Endodermal cell (in vitro differentiated cells): ENCODE measurements at regions not wholly inside any gene's neighbourhood (a gene's known extent, or its start where the extent isn't known, plus 50 kb on each side); places are given as distances from the start of the nearest gene placed in this dataset.

Source experiments
- DNase-seq: peaks from one replicate; pipeline ENCODE4 v3.0.0-alpha.2; 2017
- H3K27ac ChIP-seq: 2 replicates; pipeline ENCODE4 v1.5.1; 2013; ENCODE audit warnings: mild to moderate bottlenecking, low read depth, low read length, moderate library complexity
- H3K27me3 ChIP-seq: 2 replicates; pipeline ENCODE4 v1.6.1; 2013; ENCODE audit warnings: mild to moderate bottlenecking, low read length, moderate library complexity; ENCODE audit not compliant: insufficient read depth, control insufficient read depth, poor library complexity, severe bottlenecking
- H3K36me3 ChIP-seq: 2 replicates; pipeline ENCODE4 v1.7.0; 2013; ENCODE audit warnings: mild to moderate bottlenecking, low read length, moderate library complexity; ENCODE audit not compliant: control insufficient read depth, insufficient read depth
- H3K4me1 ChIP-seq: one replicate; pipeline ENCODE4 v1.7.0; 2013; ENCODE audit warnings: low read length; ENCODE audit not compliant: control insufficient read depth, insufficient read depth
- H3K4me3 ChIP-seq: 2 replicates; pipeline ENCODE4 v1.5.1; 2013; ENCODE audit warnings: mild to moderate bottlenecking, low read length, moderate library complexity
- H3K9ac ChIP-seq: 2 replicates; pipeline ENCODE4 v1.6.1; 2013; ENCODE audit warnings: mild to moderate bottlenecking, low read length, moderate library complexity; ENCODE audit not compliant: poor library complexity, severe bottlenecking; ENCODE audit errors: extremely low read depth
- H3K9me3 ChIP-seq: 2 replicates; pipeline ENCODE4 v1.6.1; 2013; ENCODE audit warnings: mild to moderate bottlenecking, low read length, moderate library complexity; ENCODE audit not compliant: control insufficient read depth
- H3K27ac Mint-ChIP-seq: 2 replicates; pipeline ENCODE4 v1.8.0; 2020; ENCODE audit warnings: mixed read lengths
- H3K27me3 Mint-ChIP-seq: 2 replicates; pipeline ENCODE4 v1.8.0; 2021; ENCODE audit warnings: mild to moderate bottlenecking, mixed read lengths; ENCODE audit not compliant: insufficient read depth
- H3K36me3 Mint-ChIP-seq: 2 replicates; pipeline ENCODE4 v1.8.0; 2020; ENCODE audit warnings: low read depth, mixed read lengths
- H3K4me1 Mint-ChIP-seq: 2 replicates; pipeline ENCODE4 v1.8.0; 2020; ENCODE audit warnings: mixed read lengths
- H3K4me3 Mint-ChIP-seq: 2 replicates; pipeline ENCODE4 v1.8.0; 2020; ENCODE audit warnings: mild to moderate bottlenecking, moderate library complexity, mixed read lengths
- H3K9me3 Mint-ChIP-seq: 2 replicates; pipeline ENCODE4 v1.8.0; 2020; ENCODE audit warnings: mild to moderate bottlenecking, mixed read lengths
- whole genome bisulfite sequencing, 2 experiments: methylation state at CpG; one replicate each; pipeline versions ENCODE4 v1.1.5 to v1.1.7; 2013; ENCODE audit warnings: missing lambda C conversion rate in 2 of 2, mixed read lengths in 1 of 2; ENCODE audit not compliant: insufficient coverage in 1 of 2, insufficient read length in 1 of 2; 5-methylcytosine and 5-hydroxymethylcytosine counted together
- TF ChIP-seq, protein P1 (sequence below): fragments of 200-600 bp; sonication (generic); conservative IDR thresholded peaks from 2 replicates; pipeline ENCODE4 v1.5.0; 2021; ENCODE audit warnings: antibody characterized with exemption, mild to moderate bottlenecking

DNA sequence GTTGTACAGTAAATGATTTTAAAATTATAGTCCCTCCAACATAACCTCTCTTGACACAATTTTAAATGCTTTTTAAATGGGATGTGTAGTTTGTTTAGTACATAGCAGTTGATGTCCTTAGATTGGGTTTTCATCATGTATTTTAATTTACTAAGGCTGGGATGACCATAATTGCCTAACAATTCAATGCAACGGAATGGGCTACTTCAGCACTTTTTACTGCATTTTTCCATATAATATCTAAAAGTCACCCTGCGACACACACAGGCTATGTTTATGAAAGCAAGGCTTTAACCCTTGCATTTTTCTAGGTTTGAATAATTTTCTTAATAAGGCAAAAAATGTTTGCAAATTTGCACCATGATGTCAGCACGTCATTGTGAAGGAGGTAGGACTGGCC, 321.0 kb downstream of the DLEU7 start:
- Mint-ChIP-seq H3K4me3 (no peak overlapping the region), H3K9me3 (no peaks in the 10 kb centered on the region), H3K36me3 (no peaks in the 10 kb centered on the region), H3K27ac (no peak overlapping the region), H3K27me3 (peaks cover 1% of the 10 kb centered on the region), H3K4me1 (peaks cover 10% of the 10 kb centered on the region)
- H3K27me3 ChIP-seq: no peaks in the 10 kb centered on the region
- H3K36me3 ChIP-seq: no peaks in the 10 kb centered on the region
- no peak for DNase-seq
- no peaks in the 10 kb centered on the region for H3K4me1 ChIP-seq
- TF ChIP-seq, protein P1, sequence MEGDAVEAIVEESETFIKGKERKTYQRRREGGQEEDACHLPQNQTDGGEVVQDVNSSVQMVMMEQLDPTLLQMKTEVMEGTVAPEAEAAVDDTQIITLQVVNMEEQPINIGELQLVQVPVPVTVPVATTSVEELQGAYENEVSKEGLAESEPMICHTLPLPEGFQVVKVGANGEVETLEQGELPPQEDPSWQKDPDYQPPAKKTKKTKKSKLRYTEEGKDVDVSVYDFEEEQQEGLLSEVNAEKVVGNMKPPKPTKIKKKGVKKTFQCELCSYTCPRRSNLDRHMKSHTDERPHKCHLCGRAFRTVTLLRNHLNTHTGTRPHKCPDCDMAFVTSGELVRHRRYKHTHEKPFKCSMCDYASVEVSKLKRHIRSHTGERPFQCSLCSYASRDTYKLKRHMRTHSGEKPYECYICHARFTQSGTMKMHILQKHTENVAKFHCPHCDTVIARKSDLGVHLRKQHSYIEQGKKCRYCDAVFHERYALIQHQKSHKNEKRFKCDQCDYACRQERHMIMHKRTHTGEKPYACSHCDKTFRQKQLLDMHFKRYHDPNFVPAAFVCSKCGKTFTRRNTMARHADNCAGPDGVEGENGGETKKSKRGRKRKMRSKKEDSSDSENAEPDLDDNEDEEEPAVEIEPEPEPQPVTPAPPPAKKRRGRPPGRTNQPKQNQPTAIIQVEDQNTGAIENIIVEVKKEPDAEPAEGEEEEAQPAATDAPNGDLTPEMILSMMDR: no peak
- H3K9me3 ChIP-seq: no peaks in the 10 kb centered on the region
- no peak overlapping the region for H3K27ac ChIP-seq
- WGBS, 2 experiments: 95 to 100% methylated on average over 1 to 3 of the region's 3 CpGs
- H3K9ac ChIP-seq: no peak overlapping the region
- H3K4me3 ChIP-seq: no peak overlapping the region

DNA sequence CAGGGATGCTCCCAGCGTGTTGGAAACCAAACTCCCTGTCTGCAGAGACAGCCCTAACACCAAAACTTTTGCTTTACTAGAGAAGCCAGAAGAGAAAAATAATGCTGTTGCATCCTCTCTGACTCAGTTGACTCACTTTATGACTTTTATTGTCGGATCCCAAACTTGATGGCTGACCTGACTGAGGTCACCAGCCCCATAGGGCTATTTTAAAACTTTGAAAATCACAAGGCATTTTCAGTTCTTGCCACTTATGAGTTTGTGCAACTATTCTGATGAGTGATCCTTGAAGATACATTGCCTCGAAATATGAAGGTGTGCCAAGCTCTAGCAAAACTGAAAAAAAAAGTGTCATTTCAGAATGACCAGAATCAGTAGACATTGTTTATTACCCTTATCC, 320.2 kb downstream of the DLEU7 start:
- H3K4me1 Mint-ChIP-seq: peaks cover 10% of the 10 kb centered on the region
- TF ChIP-seq, protein P1: no peak
- Histone ChIP-seq H3K27ac (no peak overlapping the region), H3K4me3 (no peak overlapping the region), H3K27me3 (no peaks in the 10 kb centered on the region), H3K9ac (no peak overlapping the region), H3K36me3 (no peaks in the 10 kb centered on the region), H3K9me3 (no peaks in the 10 kb centered on the region), H3K4me1 (no peaks in the 10 kb centered on the region)
- H3K4me3 Mint-ChIP-seq: no peak overlapping the region
- H3K27me3 Mint-ChIP-seq: peaks cover 1% of the 10 kb centered on the region
- 95 to 96% methylated on average over 3 of the region's 3 CpGs for WGBS, 2 experiments
- H3K27ac Mint-ChIP-seq: no peak overlapping the region
- no peaks in the 10 kb centered on the region for H3K36me3 Mint-ChIP-seq
- no peak for DNase-seq
- H3K9me3 Mint-ChIP-seq: no peaks in the 10 kb centered on the region

DNA sequence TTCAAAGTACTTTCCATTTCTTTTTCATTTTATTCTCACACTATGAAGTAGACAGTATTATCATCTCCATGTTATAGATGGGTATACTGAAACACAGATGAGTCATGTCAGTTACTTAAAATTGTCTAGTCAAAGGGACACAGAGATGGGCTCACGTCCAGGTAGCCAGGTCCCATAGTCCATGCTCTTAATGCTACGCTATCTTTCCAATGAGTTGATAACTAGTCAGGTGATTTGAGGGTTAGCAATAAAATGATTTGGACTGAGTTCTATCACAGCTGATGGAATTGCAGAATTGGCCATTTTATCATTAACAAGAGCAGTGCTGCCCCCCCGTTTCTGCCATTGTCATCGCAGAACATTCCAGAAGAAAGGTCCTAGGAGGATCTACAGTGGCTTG, 318.9 kb downstream of the DLEU7 start:
- no peak overlapping the region for H3K9ac ChIP-seq
- no peaks in the 10 kb centered on the region for H3K9me3 Mint-ChIP-seq
- no peaks in the 10 kb centered on the region for H3K36me3 ChIP-seq
- WGBS, 2 experiments: 95 to 100% methylated on average over 4 of the region's 4 CpGs
- no peak overlapping the region for H3K27ac Mint-ChIP-seq
- no peaks in the 10 kb centered on the region for H3K36me3 Mint-ChIP-seq
- H3K27me3 ChIP-seq: no peaks in the 10 kb centered on the region
- H3K4me1 ChIP-seq: no peaks in the 10 kb centered on the region
- H3K4me3 ChIP-seq: no peak overlapping the region
- no peak for DNase-seq
- H3K27me3 Mint-ChIP-seq: peaks cover 1% of the 10 kb centered on the region
- no peaks in the 10 kb centered on the region for H3K9me3 ChIP-seq
- peaks cover 14% of the 10 kb centered on the region for H3K4me1 Mint-ChIP-seq
- no peak overlapping the region for H3K27ac ChIP-seq
- TF ChIP-seq, protein P1: no peak
- H3K4me3 Mint-ChIP-seq: no peak overlapping the region
